ENCODE measurements at regions not wholly inside any gene's neighbourhood (a gene's known extent, or its start where the extent isn't known, plus 50 kb on each side); places are given as distances from the start of the nearest gene placed in this dataset.

GRCh38 chr4:171538601-171539100 lies 274.6 kb upstream of the GALNTL6 start:
- TF ChIP-seq, protein P1, sequence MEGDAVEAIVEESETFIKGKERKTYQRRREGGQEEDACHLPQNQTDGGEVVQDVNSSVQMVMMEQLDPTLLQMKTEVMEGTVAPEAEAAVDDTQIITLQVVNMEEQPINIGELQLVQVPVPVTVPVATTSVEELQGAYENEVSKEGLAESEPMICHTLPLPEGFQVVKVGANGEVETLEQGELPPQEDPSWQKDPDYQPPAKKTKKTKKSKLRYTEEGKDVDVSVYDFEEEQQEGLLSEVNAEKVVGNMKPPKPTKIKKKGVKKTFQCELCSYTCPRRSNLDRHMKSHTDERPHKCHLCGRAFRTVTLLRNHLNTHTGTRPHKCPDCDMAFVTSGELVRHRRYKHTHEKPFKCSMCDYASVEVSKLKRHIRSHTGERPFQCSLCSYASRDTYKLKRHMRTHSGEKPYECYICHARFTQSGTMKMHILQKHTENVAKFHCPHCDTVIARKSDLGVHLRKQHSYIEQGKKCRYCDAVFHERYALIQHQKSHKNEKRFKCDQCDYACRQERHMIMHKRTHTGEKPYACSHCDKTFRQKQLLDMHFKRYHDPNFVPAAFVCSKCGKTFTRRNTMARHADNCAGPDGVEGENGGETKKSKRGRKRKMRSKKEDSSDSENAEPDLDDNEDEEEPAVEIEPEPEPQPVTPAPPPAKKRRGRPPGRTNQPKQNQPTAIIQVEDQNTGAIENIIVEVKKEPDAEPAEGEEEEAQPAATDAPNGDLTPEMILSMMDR (conservative IDR thresholded peaks at IDR 0.05 in 1 of 2, IDR thresholded peaks at IDR 0.05 in 1 of 2; ENCODE audit: extremely low read depth in 1 of 2, insufficient read depth in 1 of 2, low read depth in 1 of 2, low read length in 2 of 2) = no peak
- no peak for TF ChIP-seq EZH2 (IDR thresholded peaks at IDR 0.05; ENCODE audit: borderline replicate concordance, low read length)

Measured in mammary epithelial cell (primary cell).